ENCODE measurements at regions not wholly inside any gene's neighbourhood (a gene's known extent, or its start where the extent isn't known, plus 50 kb on each side); places are given as distances from the start of the nearest gene placed in this dataset.
"Not testable (repeated sequence)": the region's sequence is repeated elsewhere in the genome, so short reads cannot be mapped to it uniquely, and the experiment has no call there.

GRCh38 chr5:36739751-36740221 lies 133.4 kb downstream of the SLC1A3 start:
- peak; percentile 87 for DNase-seq

DNA sequence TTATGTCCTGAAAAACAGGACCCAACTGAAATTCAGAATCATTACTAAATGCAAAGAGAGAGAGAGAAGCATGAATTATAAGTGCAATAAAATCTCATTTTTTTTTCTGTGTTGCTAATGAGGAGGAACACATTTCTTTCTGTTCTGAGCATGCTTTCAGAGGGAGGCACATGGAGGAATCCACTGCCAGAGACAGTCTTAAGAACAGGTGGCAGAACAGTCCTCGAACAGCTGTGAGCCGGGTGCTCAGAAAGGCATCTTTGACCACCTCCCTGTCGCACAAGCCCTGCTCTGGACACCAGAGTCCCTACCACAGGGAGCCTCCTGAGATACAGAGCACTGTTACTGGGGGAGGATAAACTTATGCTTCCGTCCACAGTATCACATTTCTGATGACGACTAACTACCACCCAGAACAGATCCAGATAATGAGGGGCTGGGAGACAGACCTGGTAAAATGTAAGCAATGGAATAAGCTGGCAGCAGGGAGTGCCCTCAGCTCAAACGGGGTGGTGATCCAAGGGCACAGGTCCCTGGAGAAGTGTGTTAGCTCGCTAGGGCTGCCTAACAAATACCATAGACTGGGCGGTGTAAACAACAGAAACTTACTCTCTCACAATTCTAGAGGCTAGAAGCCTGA lies 134.0 kb downstream of the SLC1A3 start:
- DNase-seq: no peak

GRCh38 chr5:36741128-36741527 lies 134.7 kb downstream of the SLC1A3 start:
- DNase-seq: no peak

GRCh38 chr5:36743891-36744772 lies 132.4 kb upstream of the NIPBL start:
- no peak for DNase-seq

- peak; percentile 65 for DNase-seq
Observed at GRCh38 chr5:36744773-36745589, 131.6 kb upstream of the NIPBL start.

GRCh38 chr5:36747794-36748193 lies 128.8 kb upstream of the NIPBL start:
- not testable (repeated sequence) for DNase-seq

GRCh38 chr5:36751886-36752285 lies 124.7 kb upstream of the NIPBL start:
- no peak for DNase-seq

DNA sequence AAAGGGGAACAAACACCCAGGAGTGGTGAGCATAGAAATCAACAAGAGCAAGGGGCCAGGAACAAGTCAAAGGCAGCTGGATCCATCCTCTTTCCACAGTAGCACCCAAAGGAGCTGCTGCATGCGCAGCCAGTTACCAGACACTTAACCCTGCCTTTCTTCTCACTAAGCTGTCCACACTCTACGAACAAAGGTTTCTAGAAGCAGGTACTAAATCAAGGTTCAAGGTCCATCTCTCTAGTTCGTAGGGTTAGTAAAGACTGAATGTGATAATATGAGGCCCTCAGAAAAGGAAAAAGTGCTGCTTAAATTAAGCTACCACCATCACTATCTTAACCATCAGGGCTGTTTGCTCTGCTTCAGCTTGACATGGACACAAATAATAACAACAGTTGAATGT lies 121.2 kb upstream of the NIPBL start:
- DNase-seq: no peak

GRCh38 chr5:36755920-36756488 lies 120.6 kb upstream of the NIPBL start:
- no peak for DNase-seq

- no peak for DNase-seq
Observed at GRCh38 chr5:36756848-36757247, 119.7 kb upstream of the NIPBL start.

DNA sequence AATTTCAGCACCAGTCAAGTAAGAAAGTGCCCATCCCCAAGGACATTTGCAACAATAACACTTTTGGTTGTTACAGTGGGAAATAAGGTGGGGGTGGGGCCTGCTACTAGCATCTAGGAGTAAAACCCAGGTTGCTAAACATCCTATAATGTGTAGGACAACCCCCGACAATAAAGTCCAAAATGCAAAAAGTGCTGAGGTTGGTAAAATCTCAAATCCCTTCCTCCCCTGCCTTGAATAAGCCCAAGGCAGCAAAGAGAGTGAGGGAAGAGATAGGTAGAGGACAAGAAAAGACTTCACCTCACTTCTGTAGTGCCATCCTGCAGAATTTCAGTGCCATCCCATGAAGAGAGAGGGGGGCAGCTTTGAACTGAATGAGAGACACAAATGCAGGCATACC lies 117.5 kb upstream of the NIPBL start:
- DNase-seq: no peak

DNA sequence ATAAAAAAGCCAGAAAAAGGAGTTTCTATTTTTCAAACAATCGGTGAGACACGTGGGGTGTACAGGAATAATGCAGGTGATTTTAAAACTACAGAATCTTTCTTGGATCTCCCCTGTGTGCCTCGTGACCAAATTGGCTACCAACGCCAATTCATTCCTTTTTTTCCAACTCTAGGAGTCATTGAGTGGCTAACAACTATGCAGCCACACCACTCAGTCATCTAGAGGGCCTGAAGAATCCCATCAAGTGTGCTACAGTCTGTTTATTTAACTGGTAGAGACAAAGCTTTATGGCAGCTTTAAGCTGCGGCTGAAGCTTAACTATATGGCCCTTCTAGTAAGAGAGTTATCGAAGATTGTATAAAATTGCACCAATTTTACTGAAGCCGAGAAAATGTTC lies 113.1 kb upstream of the NIPBL start:
- no peak for DNase-seq

- no peak for DNase-seq
Observed at GRCh38 chr5:36765876-36766275, 110.7 kb upstream of the NIPBL start.

GRCh38 chr5:36766981-36767380 lies 109.6 kb upstream of the NIPBL start:
- no peak for DNase-seq

- DNase-seq: no peak
Observed at GRCh38 chr5:36768450-36768849, 108.1 kb upstream of the NIPBL start.

GRCh38 chr5:36769129-36769770 lies 107.3 kb upstream of the NIPBL start:
- no peak for DNase-seq

- no peak for DNase-seq
Observed at GRCh38 chr5:36770125-36770524, 106.4 kb upstream of the NIPBL start.

DNA sequence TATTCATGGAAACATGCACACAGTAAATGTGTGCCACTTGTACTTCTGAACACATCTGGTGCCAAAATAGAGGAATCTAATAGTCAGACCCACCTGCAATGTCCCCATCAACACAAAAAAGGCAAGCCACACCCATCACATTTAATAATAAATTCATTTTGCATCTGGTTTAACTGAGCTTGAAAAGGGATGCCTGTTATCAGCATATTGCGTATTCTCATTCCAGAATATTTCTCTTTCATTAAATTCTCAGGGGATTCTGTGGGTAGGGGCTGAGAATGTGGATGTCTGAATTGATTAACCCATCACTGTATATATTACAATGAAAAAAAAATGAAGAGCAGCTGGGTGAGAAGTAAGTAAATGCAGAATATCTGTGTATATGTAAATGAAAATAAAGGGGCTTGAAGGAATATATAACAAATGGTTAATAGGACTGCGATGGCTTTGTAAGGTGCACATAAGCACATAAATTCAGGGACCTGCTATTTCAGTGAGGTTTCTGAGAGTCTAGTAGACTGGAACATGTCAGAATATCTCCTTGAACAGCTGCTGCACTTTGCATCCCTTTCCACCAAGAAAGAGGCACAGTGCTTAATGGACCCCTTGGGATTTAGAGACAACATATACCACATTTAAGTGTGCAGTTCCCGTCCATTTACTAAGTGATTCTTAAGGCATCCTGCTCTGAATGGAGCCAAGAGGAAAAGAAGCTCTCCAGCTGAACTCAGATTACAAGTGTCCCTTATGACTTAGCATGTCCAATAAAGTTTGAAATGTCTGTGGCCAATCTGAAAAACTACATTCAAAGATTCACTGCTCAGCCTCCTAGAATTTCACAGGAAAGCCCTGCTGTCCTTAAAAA lies 104.1 kb upstream of the NIPBL start:
- no peak for DNase-seq

GRCh38 chr5:36777105-36777757 lies 99.3 kb upstream of the NIPBL start:
- no peak for DNase-seq

- no peak for DNase-seq
Observed at GRCh38 chr5:36778336-36778735, 98.2 kb upstream of the NIPBL start.

DNA sequence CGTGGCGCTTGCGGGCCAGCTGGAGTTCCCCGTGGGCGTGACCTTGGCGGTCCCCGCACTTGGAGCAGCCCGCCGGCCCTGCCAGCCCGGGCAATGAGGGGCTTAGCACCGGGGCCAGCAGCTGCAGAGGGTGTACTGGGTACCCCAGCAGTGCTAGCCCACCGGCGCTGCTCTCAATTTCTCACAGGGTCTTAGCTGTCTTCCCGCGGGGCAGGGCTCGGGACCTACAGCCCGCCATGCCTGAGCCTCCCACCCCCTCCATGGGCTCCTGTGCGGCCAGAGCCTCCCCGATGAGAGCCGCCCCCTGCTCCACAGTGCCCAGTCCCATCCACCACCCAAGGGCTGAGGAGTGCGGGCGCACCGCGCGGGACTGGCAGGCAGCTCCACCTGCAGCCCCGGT lies 94.0 kb upstream of the NIPBL start:
- DNase-seq: not testable (repeated sequence)

All from activated CD8-positive, alpha-beta memory T cell treated with anti-CD3 and anti-CD28 coated beads, Interleukin-2, amount 50 U/mL, for 48 hours (primary cell).